ENCODE measurements at regions not wholly inside any gene's neighbourhood (a gene's known extent, or its start where the extent isn't known, plus 50 kb on each side); places are given as distances from the start of the nearest gene placed in this dataset.

DNA sequence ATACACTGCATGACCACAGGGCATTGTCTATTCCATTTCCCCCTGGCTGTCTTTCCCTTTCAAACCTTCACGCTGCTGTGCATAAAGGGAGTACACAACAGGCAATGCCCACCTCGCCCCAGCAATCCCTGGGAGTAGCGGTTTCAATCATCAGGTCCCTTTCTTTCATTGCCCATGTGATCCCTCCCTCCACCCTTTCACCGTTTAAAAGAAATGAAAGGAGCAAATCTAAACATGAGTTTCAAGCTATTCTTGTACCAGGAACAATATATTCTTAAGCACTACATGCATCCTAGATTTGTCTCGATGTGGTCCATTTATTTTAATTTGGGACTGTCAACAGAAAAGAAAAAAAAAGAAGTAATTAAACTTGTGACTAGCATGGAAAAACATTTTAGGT lies 123.4 kb upstream of the ARGLU1 start:
- DNase-seq: no peak

DNA sequence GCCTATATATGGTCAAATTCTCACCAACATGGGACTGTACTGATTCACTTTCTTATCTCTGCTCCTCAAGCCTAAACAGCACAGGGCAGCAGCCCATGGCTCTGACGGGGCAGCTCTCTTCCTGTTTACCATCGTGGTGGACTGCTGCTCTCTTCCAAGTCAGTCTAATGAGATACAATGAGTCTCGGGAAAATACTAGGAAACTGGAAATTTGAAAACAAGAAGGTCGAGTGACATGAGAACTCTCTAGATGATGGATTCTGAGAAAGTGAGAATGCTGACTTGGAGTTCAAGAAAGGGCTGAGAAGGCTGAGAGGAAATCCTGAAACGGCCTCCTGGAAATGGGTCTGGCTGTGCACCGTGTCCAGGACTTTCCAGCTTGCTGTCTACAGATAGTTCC lies 122.8 kb upstream of the ARGLU1 start:
- no peak for DNase-seq

DNA sequence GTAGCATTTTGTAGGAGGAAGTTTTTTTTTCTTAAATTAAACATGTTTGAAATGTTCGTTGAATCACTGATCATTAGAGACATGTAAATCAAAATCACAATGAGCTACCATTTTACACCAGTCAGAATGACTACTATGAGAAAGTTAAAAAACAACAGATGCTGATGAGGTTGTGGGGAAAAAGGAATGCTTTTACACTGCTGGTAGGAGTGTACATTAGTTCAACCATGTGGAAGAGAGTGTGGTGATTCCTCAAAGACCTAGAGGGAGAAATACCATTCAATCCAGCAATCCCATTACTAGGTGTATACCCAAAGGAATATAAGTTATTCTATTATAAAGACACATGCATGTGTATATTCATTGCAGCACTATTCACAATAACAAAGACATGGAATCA lies 122.0 kb upstream of the ARGLU1 start:
- DNase-seq: no peak

DNA sequence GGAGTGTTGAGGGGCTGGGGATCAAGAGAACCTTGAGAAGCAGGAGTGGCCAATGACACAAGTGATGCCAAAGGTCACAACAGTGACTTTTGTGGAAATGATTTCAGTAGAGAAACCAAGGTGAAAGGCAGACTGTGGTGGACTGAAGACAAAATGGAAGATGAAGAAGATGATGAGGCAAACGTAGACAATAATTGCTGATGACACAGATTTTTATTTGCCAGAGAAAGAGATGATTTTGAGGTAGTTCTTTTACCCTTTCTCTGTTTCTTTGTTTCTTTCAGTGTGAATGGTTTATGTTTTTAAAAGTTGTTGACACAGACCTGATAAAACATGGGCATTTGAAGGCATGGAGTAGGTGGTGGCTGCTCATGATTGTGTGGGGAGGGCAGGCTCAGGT lies 121.0 kb upstream of the ARGLU1 start:
- no peak for DNase-seq

DNA sequence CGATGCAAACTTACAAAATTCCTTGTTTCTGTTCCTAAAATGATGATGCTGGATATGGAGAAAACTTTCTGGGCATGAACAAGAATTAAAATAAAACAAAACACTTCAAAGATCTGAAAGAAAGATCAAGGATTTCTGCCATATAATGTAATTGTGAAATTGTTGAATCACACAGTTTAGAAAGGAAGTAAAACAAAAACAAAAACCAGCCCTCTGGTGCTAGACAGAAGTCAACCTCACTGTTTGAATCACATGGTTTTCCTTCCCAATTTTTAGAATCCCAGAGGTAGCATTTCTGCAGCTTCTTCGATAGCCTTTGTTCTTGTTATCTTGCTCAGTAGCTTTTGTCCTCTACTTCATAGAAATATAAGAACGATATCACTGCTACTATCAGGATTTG lies 118.2 kb upstream of the ARGLU1 start:
- DNase-seq: no peak

DNA sequence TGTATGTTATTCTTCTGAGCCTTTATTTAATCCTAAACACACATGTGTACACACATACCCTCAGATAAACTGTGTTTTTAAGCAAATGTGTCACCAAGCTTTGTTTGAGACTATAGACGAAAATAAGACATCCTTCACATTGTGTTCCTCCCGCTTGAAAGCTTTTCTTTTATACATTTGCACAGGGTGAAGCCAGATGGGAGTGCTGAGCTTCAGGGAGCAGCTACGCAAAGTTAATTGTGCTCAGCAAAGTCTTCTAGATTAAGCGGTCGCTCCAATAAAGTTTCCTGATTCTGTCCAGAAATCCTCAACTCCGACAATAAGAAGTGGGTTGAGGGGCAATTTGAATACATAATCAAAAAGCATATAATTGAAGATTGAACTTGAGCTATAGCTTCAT lies 117.2 kb upstream of the ARGLU1 start:
- peak; percentile 71 for DNase-seq

DNA sequence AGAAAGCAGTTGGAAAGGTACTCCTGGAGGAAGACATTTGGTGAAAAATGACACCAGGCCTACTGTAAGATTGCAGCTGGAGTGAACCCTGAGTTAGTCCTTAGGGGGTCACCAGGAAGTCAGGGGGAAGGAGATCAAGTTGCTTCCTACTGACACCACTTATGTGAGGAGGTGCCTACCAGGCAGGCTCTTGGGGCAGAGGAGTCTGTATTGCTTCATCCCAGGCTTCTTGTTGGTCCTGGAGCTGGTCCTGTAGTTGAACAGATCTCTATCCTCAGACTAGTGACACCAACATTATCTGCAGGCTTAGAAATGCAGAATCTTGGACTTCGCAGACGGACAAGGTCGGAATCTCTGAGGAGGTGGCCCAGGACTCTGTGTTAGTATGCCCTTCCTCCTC lies 116.0 kb upstream of the ARGLU1 start:
- DNase-seq: no peak

DNA sequence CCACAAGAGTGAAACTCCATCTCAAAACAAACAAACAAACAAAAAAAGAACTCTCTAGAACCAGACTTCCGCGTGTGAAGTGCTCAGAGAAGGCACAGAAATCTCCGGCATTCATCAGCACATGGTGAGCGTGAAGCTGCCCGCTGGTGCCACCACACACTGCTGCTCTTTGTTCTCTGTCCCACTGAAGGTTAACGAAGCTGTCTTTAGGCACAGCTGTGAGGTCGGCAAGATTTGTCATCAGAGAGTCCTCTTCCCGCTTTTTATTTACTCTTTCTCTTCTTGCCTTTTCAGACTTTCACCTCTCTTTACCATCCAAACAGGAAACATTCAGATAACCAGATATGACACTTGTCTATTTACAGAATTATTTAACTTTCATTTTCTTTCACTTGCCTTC lies 115.2 kb upstream of the ARGLU1 start:
- DNase-seq: no peak

DNA sequence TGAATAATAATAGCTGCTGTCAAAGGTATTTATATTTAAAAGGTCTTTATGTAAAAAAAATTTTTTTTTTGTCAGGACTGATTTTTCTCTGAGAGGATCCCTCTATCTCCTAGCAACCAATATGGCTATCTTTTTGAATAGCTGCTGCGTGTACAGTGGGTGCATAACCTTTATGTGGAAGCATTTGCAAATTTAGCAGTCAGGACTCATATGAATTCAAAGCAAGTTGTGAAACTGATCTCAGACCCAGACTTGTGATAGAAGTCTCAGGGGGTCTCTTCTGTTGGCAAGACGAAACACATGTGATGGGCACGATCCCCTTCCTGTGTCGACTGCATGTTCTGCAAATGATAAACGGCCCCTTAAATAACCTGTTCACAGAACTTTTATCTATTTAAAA lies 114.1 kb upstream of the ARGLU1 start:
- DNase-seq: no peak

DNA sequence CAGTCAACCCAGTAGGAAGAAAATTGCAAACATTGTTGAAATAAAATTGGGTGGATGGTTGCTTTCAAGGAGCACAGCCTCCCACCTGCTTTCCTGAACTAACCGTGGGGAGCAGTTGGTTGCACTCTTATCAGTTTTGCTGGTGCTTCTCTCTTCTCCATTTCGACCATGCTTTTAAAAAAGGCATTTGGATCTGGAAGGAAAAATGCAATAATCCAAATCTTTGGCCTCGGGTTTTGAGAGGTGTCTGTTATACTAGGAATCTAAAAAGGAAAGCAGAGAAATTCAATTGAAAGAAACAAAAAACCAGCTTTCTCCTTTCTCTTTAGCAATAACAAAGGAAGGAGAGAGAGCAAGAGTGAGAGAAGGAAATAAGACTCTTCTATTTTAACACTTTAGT lies 113.6 kb upstream of the ARGLU1 start:
- DNase-seq: peak; percentile 23

DNA sequence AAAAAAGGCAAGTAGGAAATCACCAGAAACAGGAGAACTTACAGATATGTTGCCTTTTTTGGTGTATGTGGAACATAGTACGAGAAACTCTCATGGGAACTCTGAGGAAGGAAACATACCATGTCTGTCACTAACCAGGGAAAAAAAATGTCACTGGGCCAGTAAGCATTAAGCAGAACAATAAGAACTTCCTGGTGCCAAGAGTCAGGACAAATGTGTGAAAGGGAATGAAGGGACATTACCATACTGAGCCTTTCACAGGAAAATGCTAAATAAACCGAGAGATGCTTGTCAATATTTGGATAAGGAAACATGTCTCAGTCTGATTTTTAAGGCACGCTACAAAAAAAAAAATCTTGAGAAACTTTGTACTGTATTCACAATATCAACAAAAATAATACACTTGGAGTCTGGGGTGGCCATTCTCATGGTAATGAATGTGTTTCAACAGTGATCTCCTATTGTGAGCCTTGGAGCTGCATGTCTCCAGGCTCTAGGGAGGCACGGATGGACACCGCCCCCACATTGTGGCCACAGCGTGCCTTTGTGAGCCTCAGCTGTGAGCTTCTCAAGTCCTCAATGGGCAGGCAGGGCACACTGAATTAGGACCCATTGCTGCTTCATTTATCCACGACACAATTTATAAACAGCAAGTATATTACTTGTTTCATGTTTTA lies 113.0 kb upstream of the ARGLU1 start:
- DNase-seq: peak; percentile 45

DNA sequence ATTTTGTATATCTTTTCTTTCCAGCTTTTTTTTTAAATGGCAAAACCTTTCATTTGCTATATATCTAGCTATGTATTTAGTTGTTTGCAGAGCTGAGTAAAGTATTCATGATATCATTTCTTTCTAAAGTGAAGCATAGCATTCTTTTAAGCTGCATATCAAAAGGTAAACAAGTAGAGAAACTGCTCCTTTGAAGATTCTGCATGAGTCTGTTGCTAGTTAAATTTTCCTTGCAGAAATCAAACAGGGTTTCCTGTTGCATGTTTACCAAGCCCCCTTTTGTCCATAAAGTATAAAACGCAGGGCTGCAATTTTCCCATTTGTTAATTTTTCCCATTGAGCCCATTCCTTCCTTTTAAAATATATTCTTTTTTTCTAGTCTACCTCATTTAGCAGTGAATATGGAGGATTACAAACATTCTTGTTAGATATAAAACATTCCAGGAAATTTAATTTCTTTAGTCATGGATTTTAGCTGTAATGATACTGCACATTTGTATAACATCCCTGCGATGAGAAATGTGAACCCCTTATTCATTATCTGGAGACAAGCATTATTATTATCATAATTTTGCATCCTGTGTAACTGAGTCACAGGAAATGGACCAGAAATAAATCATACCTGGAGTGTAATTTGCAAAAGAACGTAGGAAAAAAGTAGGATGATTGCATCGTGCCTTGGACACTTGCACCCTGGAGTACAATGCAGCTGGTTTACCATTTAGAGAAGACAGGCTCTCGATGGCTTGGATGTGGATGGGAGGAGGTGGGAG lies 110.9 kb upstream of the ARGLU1 start:
- no peak for DNase-seq

DNA sequence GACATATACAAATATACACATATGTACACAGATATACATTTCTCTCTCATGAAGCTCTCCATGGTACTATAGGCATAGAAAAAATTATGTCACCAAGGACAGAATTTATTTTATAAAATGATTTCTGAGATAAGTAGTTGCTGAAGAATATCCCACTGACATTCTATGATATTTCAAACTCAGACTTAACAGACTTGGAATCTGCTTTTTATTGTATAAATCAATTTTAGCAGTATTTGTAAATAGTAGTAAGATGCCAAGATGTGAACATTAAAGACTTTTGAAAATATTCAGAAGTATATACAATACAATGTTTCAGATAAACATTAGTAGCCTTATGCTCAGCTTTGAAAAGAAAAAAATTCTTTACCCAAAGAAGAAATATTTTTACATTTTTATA lies 107.4 kb upstream of the ARGLU1 start:
- no peak for DNase-seq

DNA sequence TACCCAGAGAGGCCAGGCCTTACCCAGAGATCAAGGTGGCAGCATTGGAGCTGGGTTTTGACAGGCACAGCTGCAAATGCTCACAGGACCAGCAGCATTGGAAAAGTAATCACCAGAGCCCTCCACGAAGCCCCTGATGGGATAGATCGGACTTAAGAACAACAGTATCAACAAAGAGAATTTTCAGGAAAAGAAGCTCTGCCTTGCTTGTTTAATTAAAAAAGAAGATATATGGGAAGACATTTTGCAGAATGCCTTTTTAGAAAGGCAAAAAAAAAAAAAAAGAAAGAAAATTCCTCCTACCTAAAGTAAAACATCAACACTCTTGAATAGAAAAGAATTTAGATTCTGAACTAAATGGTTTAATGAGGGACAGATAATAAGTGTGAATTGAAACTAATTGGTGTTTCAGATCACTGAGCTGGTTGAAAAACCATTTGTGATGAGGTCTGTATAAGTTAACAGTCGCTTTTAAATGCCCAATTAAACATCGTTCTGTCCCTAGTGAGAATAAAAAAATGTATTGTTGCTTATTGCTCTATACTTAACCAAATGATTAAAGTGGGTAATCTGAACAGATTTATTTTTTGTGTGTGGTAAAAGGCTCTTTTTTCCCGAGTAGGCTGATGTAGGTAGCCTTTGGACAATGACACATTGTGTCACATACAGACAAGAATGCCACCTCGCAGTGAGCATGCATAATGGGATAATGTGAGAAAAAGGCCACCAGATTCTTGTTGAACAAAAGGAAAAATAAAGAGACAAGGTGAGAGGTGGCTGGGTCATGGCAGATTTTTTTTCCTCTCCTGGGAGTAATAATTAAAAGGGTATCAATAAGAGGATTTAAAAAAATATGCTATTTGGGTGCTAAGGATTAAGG lies 93.0 kb upstream of the ARGLU1 start:
- DNase-seq: peak; percentile 67

DNA sequence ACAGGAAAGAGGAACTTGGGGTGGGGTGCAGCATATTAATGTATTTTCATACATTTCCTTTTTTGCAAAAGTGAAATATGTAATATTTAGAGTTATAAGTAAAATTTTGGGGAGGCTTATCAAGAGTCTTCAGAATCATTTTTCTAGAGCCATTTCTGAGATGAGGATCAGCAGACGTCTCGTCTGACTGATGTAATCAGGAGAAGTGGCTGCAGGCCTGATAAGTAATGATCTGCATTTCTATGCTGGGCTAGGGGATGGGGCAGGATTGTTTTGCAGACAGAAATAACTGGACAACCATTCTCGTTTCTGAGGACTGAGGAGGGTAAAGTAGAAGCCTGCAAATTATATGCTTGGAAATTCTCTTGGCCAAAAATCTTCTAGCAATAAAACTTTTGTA lies 89.2 kb upstream of the ARGLU1 start:
- DNase-seq: no peak

DNA sequence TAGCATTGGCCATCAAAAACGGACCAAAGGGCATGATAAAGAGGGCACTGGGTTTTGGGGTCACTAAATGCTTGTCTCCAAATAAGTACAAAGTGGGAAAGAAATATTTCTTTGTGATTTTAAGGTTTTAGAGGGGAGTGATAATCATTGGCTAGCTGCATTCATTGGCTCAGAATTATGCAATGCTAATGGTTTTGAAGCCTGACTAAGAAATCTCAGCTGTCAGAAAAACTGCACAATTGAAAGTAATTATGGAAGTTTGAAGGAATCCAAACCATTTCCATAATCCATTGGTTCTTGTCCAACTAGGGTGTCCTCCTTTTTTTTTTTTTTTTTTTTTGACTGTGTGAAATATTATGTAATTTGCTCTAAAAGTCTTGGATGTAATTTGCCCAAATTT lies 88.2 kb upstream of the ARGLU1 start:
- no peak for DNase-seq

DNA sequence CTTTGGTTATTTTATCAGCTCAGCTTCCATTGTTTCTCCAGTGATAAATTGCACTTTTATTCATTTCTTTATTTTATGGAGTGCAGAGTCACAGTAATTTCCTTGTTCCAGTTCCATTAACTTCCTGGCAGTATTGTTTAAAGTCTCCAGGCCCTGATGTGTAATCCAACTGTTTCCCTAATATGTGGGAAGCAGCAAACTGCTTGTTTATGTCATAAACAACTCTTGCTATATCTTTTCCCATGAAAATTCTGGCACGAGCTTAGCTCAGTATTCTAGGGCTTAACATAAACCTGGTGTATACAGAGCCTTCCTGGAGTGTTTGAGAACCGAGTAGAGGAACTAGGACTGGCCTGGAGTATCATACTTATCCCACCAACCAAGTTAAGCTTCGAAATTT lies 83.5 kb upstream of the ARGLU1 start:
- DNase-seq: no peak

DNA sequence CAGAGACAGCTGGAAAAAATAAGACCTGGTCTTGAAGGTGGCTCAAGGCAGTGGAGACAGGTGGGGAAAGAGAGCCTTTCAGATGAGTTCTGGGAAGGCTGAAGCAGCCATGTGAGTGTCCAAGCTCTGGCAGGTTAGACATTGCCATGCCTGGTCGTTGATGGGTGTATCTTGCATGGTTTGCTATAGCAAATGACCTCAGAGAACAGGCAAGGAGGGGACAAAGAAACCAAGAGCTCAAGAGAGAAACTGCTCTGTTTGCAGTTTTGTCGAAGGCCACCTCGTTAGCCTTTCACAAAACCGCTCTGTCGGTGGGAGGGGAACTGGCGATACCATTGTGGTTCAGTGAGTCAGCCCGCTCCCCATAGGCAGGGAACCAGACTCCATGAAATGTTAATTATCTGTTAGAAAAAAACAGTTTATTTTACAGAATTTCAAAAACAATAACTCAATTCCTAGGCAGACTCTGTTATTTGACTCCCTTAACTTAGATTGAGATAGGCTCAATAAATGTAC lies 82.8 kb upstream of the ARGLU1 start:
- DNase-seq: no peak

DNA sequence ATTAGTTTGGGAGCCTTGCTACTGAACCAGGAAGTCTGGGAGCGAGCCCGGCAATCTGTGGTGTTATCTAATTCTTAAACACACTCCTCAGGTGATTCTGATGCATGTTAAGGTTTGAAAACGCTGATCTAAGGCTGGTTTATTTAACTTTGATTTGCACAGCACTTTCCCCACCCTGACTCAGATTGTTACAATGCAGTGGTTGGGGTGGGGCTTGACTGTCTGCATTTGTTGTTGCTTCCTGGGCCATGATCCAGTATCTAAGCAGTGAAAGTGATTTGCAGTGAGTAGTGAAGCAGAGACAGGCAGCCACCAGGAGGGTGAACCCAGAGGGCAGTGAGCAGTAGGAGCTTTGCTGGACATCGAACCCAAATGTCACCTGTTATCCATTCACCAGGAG lies 81.6 kb upstream of the ARGLU1 start:
- DNase-seq: no peak

DNA sequence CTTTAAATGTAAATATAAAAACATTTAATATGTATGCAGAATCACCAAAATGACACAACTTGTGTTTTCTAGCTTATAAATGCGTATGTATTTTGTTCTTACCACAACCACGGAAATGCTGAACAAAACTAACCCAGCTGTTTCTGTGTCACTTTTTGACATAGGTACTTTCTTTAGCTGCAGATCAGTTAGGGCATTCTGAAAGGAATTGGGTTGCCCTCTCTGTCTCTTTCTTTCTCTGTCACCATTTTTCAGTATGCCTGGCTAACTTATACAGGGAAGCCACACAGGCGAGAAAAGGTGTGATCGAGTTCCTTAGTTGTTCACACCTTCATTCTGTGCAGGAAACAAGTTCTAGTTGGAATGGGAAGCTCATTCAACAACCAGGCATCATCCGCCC lies 72.6 kb upstream of the ARGLU1 start:
- DNase-seq: no peak

DNA sequence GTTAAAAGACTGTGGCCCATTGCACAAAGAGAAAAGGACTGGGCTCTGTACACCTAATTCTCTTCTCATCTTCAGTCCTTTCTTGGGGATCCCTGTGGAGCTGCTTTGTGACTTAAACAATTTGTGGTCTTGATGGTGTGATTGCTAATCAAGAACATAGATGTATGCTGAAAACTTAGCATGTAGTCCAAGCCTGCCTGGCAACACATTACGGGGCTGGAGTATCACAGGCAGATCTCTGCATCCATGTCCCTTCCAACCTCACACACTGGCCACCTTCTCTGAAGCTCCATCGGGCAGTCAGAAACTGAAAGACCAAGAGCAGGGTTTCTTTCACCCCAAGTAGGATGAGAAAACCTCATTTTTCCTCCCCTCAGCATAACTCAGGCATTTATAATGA lies 69.6 kb upstream of the ARGLU1 start:
- DNase-seq: no peak

DNA sequence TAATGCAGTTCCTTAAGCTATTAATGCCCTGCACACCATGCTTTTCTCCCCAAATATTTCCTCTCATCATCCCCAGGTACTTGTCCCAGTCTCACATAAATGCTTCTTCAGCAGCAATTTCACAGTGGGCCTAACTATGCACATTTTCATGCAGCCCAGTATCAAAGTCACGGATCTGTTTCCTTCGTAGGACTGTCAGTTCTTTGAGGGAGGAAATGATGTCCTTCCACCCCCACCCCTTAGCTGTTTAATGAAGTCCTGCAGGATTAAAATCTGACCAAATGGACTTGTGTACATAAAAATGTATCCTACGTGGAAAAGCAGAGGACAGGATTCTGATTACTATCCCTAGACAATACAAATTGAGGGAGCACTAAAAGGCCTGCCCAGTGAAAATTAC lies 68.6 kb upstream of the ARGLU1 start:
- DNase-seq: no peak

DNA sequence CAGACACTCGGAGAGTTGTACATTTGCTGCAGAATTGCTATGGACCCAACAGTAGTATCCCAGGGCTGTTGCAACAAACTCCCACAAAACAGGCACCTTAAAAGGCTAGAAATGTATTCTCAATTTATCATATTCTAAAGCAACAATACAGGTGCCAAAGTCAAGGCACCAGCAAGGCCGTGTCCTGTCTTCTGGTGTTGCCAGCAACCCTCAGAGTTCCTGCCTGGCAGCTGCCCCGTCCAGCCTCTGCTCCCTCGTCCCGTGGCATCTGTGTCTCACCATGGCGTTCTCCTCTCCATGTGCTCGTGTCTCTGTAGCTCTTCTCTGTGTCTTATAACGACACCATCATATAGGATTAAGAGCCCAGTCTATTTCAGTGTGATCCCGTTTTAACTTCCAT lies 67.7 kb upstream of the ARGLU1 start:
- DNase-seq: no peak

DNA sequence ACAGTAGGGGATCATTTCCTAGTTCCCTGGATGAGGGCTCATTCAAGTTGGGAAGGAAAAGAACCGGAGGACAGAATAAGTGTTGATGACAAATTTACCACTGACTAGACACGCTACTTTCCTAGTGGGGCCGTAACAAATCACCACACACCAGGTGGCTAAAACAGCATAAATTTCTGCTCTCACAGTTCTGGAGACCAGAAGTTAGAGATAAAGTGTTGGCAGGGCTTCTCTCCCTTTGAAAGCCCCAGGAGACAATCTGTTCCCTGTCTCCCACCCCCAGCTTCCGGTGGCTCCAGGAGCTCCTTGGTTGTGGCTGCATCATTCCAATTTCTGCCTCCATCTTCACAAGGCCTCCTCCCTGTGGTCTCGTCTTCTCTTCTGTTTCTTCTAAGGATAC lies 65.4 kb upstream of the ARGLU1 start:
- no peak for DNase-seq

Measured in eye (tissue), 1 donor.